PFSK-1 (cell line): ENCODE measurements at regions not wholly inside any gene's neighbourhood (a gene's known extent, or its start where the extent isn't known, plus 50 kb on each side); places are given as distances from the start of the nearest gene placed in this dataset.

Experiments
- FOXP2 ChIP-seq: optimal IDR thresholded peaks from 2 replicates; pipeline ENCODE3; 2011; ENCODE audit warnings: borderline replicate concordance, control low read depth, inconsistent platforms; ENCODE audit not compliant: insufficient read depth; ENCODE audit errors: extremely low read length, extremely low read depth
- POLR2AphosphoS5 ChIP-seq: IDR thresholded peaks from 2 replicates; pipeline ENCODE4 v1.6.1; 2012; ENCODE audit warnings: low read depth, mild to moderate bottlenecking, control low read depth, low read length, moderate library complexity
- REST ChIP-seq, 2 experiments: IDR thresholded peaks; 2 replicates each; pipeline versions ENCODE4 v1.6.1 to v1.8.0; 2011 to 2012; ENCODE audit warnings: low read depth in 2 of 2, low read length in 2 of 2, control low read depth in 1 of 2, inconsistent platforms in 1 of 2, mild to moderate bottlenecking in 1 of 2, moderate library complexity in 1 of 2; ENCODE audit not compliant: insufficient read depth in 1 of 2
- SIN3A ChIP-seq: IDR thresholded peaks from 2 replicates; pipeline ENCODE4 v1.6.1; 2012; ENCODE audit warnings: mild to moderate bottlenecking, low read length, moderate library complexity, borderline replicate concordance; ENCODE audit not compliant: insufficient read depth
- TAF1 ChIP-seq: IDR thresholded peaks from 2 replicates; pipeline ENCODE4 v1.6.1; 2012; ENCODE audit warnings: low read length, control low read depth, borderline replicate concordance; ENCODE audit not compliant: insufficient read depth

- TF ChIP-seq POLR2AphosphoS5 (no peak), REST (IDR thresholded peaks at IDR 0.05; ENCODE audit: insufficient read depth in 1 of 2, low read depth in 2 of 2, low read length in 2 of 2) (no peak), SIN3A (no peak), TAF1 (no peak), FOXP2 (peak; percentile 32)
These were observed 86.0 kb downstream of the ING1 start for GRCh38 chr13:110799246-110800236.
